Ovary (tissue), 7 donors: ENCODE measurements at regions not wholly inside any gene's neighbourhood (a gene's known extent, or its start where the extent isn't known, plus 50 kb on each side); places are given as distances from the start of the nearest gene placed in this dataset.

Experiments
- DNase-seq, 5 donors: peaks; one replicate each; pipeline ENCODE4 v3.0.0-alpha.2; 2019 to 2020
- H3K27ac ChIP-seq, 2 donors: fragments of 200-600 bp; one replicate each; pipeline versions ENCODE4 v1.5.1 to v1.8.0; 2019 to 2022
- H3K27me3 ChIP-seq: fragments of 200-600 bp; one replicate; pipeline ENCODE4 v1.8.0; 2022
- H3K36me3 ChIP-seq: fragments of 200-600 bp; sonication (generic); one replicate; pipeline ENCODE4 v1.5.1; 2019
- H3K4me1 ChIP-seq: one replicate; pipeline ENCODE4 v1.8.1; 2013; ENCODE audit warnings: mild to moderate bottlenecking, moderate library complexity; ENCODE audit not compliant: insufficient read depth
- H3K4me3 ChIP-seq: fragments of 200-600 bp; sonication (generic); one replicate; pipeline ENCODE4 v1.5.1; 2017
- H3K9me3 ChIP-seq, 2 donors: fragments of 200-600 bp in 1 of 2; sonication (generic) in 1 of 2; one replicate each; pipeline versions ENCODE4 v1.5.1 to v1.8.1; 2013 to 2019; ENCODE audit warnings: mild to moderate bottlenecking in 1 of 2, moderate library complexity in 1 of 2
- EP300 ChIP-seq: sonication (generic); formaldehyde crosslinking; IDR thresholded peaks from one replicate; pipeline ENCODE4 v1.6.1; 2017; ENCODE audit warnings: antibody characterized with exemption
- POLR2A ChIP-seq: fragments of 450-650 bp; IDR thresholded peaks from one replicate; pipeline ENCODE4 v1.6.1; 2017; ENCODE audit warnings: antibody characterized with exemption, mild to moderate bottlenecking, moderate library complexity
- WGBS, 3 donors: extraction: QIAGEN DNeasy Blood & Tissue Kit in 1 of 3; methylation state at CpG; one replicate each; pipeline versions ENCODE4 v1.1.5 to v1.1.7; 2013 to 2017; 5-methylcytosine and 5-hydroxymethylcytosine counted together
- intact Hi-C, 4 donors: fragments of 100-400 bp; cut with DNase I; formaldehyde crosslinking; loops; one replicate each; pipeline versions ENCODE4 v1.11.0 to v1.15.1; 2022 to 2023
- TF ChIP-seq, protein P1 (sequence below), 3 donors: fragments of 450-650 bp in 2 of 3; fragments of 200-600 bp in 1 of 3; IDR thresholded peaks; one replicate each; pipeline versions ENCODE4 v1.5.1 to v1.8.0; 2016 to 2022; ENCODE audit warnings: antibody characterized with exemption in 3 of 3, mild to moderate bottlenecking in 1 of 3
- donor health status: DM: no; HTN: no; CAD: no; lungs with moderate emphysema.
- donor health status: DM: no; HTN: no; CAD: no.
- donor health status: Bipolar disorder and iron deficiency.
- donor health status: DM: no; HTN: no; CAD: no.
- donor health status: DM: yes; HTN: yes; CAD: no.

DNA sequence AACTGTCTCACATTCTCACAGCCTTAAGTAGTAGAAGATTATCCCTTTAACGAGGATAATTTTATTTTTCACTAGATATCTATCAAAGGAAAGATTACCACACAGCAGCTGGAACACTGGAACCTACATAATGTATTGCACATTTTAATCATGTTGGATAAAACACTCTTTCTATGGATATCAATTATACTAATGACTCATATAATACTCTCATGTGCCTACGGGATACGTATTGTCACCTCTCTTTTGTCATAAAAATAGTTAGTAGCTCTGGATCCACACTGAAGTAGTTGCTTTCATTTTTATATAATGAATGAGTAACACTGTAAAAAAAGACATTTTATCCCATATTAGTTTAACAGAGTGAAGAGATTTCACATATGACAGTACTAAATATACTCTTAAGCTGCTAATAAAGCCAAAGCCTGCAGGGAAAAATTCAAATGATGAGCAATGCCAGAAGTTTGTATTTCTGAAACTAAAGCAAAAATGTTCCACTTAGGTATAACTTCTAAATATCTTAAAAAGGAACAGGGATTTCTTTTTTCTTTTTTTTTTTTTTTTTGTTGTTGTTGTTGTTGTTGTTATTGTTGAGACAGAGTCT is 408.7 kb upstream of the PKN2 start:
- no peaks in the 10 kb centered on the region for H3K9me3 ChIP-seq
- H3K27me3 ChIP-seq = no peaks in the 10 kb centered on the region
- intact Hi-C loops = no loop called here
- H3K27ac ChIP-seq = no peak overlapping the region
- 79 to 84% (median 84%) methylated on average over 3 of the region's 3 CpGs for WGBS, 3 donors
- no peak for DNase-seq
- H3K4me1 ChIP-seq = no peaks in the 10 kb centered on the region
- no peaks in the 10 kb centered on the region for H3K36me3 ChIP-seq
- H3K4me3 ChIP-seq = no peak overlapping the region
- TF ChIP-seq, protein P1, sequence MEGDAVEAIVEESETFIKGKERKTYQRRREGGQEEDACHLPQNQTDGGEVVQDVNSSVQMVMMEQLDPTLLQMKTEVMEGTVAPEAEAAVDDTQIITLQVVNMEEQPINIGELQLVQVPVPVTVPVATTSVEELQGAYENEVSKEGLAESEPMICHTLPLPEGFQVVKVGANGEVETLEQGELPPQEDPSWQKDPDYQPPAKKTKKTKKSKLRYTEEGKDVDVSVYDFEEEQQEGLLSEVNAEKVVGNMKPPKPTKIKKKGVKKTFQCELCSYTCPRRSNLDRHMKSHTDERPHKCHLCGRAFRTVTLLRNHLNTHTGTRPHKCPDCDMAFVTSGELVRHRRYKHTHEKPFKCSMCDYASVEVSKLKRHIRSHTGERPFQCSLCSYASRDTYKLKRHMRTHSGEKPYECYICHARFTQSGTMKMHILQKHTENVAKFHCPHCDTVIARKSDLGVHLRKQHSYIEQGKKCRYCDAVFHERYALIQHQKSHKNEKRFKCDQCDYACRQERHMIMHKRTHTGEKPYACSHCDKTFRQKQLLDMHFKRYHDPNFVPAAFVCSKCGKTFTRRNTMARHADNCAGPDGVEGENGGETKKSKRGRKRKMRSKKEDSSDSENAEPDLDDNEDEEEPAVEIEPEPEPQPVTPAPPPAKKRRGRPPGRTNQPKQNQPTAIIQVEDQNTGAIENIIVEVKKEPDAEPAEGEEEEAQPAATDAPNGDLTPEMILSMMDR (IDR thresholded peaks at IDR 0.05) = no peak
- TF ChIP-seq POLR2A (no peak), EP300 (no peak)

DNA sequence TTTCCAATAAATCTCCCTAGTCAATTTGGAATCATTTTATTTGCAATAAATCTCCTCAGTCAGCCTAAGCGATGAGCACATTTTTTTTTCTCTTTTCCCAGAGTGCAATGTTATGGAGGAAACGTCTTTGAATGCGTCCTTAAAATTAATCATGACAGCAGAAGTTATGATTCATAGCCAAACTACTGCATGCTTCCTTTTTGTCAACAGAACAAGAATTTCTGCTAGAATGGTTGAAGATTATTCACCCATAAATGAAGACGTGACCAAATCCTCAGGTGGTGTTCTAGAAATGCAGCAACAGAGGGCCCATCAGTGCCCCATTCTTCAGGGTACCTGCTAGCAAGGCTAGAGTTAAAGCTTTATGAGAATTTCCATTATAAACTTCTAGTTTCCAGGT is 407.9 kb upstream of the PKN2 start:
- DNase-seq = no peak
- Histone ChIP-seq H3K27ac (no peak overlapping the region), H3K27me3 (no peaks in the 10 kb centered on the region), H3K4me1 (no peaks in the 10 kb centered on the region), H3K9me3 (no peaks in the 10 kb centered on the region), H3K36me3 (no peaks in the 10 kb centered on the region), H3K4me3 (no peak overlapping the region)
- WGBS, 3 donors = 10 to 25% (median 10%) methylated on average over 4 of the region's 4 CpGs
- TF ChIP-seq POLR2A (no peak), EP300 (no peak)
- TF ChIP-seq, protein P1 (IDR thresholded peaks at IDR 0.05) = no peak
- intact Hi-C loops = no loop called here

DNA sequence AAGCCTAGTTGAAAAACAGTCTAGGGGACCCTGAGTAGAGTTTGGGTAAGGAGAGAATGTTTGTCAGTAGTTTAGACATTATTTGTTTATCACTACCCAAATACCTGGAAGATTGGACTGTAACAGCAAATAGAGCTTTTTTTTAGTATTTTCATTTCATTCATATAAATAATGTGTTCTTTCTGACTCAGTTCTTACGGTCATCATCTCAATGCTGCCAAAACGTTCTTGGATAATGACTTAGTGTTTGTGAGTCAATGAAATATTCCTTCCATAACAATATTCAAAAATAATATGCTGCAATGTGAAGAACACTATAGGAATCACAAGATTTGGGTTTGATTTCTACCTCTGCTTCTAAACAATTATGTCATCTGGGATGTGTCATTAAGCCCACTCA is 400.0 kb upstream of the PKN2 start:
- no peaks in the 10 kb centered on the region for H3K9me3 ChIP-seq

DNA sequence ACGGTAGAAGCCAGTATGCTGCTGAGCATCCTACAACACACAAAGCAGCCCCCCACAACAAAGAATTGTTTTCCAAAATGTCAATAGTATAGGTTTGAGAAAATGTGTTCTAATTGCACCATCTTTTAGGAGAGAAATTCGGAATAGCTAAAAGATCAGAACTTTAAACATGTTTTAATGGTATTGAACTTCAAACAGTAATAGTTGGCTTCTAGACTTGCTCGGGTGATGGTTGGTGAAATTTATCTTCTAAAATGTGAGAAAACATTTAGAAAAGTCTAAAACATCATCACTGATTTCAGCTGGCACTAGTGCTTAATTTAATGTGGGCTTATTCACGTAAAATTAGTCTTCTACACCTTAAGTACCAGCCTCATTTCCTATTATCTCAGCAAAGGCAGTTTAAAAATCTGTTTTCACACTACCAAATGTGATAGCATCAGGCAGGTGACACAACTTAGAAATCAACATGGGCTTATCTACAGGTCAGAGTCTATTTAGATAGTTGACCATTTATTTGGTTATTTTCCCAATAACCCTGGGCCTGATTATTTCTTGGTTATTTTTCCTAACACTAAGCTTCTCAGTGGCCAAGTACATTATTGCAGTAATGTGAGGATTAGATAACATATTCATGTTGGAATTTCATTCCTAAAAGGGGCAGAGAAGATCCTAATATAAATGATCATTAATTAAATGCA is 399.3 kb upstream of the PKN2 start:
- Histone ChIP-seq H3K4me1 (no peaks in the 10 kb centered on the region), H3K4me3 (no peak overlapping the region), H3K27me3 (no peaks in the 10 kb centered on the region), H3K27ac (no peak overlapping the region), H3K36me3 (no peaks in the 10 kb centered on the region), H3K9me3 (no peaks in the 10 kb centered on the region)
- intact Hi-C loops = no loop called here
- no peak for TF ChIP-seq EP300
- TF ChIP-seq, protein P1 (IDR thresholded peaks at IDR 0.05) = no peak
- TF ChIP-seq POLR2A = no peak
- WGBS, 3 donors = 83 to 88% (median 88%) methylated on average over 4 of the region's 4 CpGs
- DNase-seq = no peak

More for the DNA sequence above, 400.0 kb upstream of the PKN2 start:
- WGBS, 3 donors = 65 to 67% (median 66%) methylated on average over 2 of the region's 2 CpGs
- Histone ChIP-seq H3K27me3 (no peaks in the 10 kb centered on the region), H3K4me3 (no peak overlapping the region), H3K36me3 (no peaks in the 10 kb centered on the region), H3K4me1 (no peaks in the 10 kb centered on the region), H3K27ac (no peak overlapping the region)
- intact Hi-C loops = no loop called here
- TF ChIP-seq EP300 (no peak), POLR2A (no peak)
- TF ChIP-seq, protein P1 (IDR thresholded peaks at IDR 0.05) = no peak
- DNase-seq = no peak
